ENCODE measurements at regions not wholly inside any gene's neighbourhood (a gene's known extent, or its start where the extent isn't known, plus 50 kb on each side); places are given as distances from the start of the nearest gene placed in this dataset.

- H3K4me1 ChIP-seq (ENCODE audit: control insufficient read depth, insufficient read depth, low read length), result no peaks in the 10 kb centered on the region
- no peaks in the 10 kb centered on the region; the same call in 1 of the 2 replicates for H3K9me3 ChIP-seq (ENCODE audit: control insufficient read depth, insufficient read depth, low read depth, low read length)
Observed at GRCh38 chr21:38894899-38895298, 89.2 kb downstream of the ETS2 start.

GRCh38 chr21:38888991-38889561, 83.3 kb downstream of the ETS2 start:
- no peaks in the 10 kb centered on the region for H3K27me3 ChIP-seq (ENCODE audit: control insufficient read depth, insufficient read depth, low read length)
- H3K36me3 ChIP-seq (ENCODE audit: control insufficient read depth, insufficient read depth, low read length), result no peaks in the 10 kb centered on the region
- H3K4me3 ChIP-seq (ENCODE audit: low read depth, low read length), result no peak overlapping the region
- no peaks in the 10 kb centered on the region for H3K4me1 ChIP-seq (ENCODE audit: control insufficient read depth, insufficient read depth, low read length)
- H3K9me3 ChIP-seq (ENCODE audit: control insufficient read depth, insufficient read depth, low read depth, low read length), result peaks cover 20% of the 10 kb centered on the region
- no peak overlapping the region for H3K27ac ChIP-seq (ENCODE audit: low read depth, low read length)
- H3K9ac ChIP-seq (ENCODE audit: low read length), result no peak overlapping the region

More at GRCh38 chr21:38894899-38895298, 89.2 kb downstream of the ETS2 start:
- Histone ChIP-seq H3K27ac (ENCODE audit: low read depth, low read length) (no peak overlapping the region), H3K27me3 (ENCODE audit: control insufficient read depth, insufficient read depth, low read length) (no peaks in the 10 kb centered on the region), H3K36me3 (ENCODE audit: control insufficient read depth, insufficient read depth, low read length) (no peaks in the 10 kb centered on the region), H3K4me3 (ENCODE audit: low read depth, low read length) (no peak overlapping the region), H3K9ac (ENCODE audit: low read length) (no peak overlapping the region)

DNA sequence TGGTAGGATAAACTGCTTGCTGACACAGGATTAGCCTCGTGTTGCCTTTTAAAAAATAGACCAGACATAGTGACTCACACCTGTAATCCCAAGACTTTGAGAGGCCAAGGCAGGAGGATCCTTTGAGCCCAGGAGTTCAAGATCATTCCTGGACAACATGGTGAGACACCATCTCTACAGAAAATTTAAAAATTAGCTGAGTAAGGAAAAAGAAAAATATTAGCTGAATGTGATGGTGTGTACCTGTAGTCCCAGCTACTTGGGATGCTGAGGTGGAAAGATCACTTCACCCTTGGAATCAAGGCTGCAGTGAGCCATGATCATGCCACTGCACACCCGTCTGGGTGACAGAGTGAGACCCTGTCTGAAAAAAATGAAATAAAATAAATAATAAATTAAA, 82.0 kb downstream of the ETS2 start:
- peaks cover 20% of the 10 kb centered on the region for H3K9me3 ChIP-seq (ENCODE audit: control insufficient read depth, insufficient read depth, low read depth, low read length)
- no peaks in the 10 kb centered on the region for H3K36me3 ChIP-seq (ENCODE audit: control insufficient read depth, insufficient read depth, low read length)
- H3K27me3 ChIP-seq (ENCODE audit: control insufficient read depth, insufficient read depth, low read length), result no peaks in the 10 kb centered on the region
- no peak overlapping the region for H3K27ac ChIP-seq (ENCODE audit: low read depth, low read length)
- H3K4me1 ChIP-seq (ENCODE audit: control insufficient read depth, insufficient read depth, low read length), result no peaks in the 10 kb centered on the region
- H3K9ac ChIP-seq (ENCODE audit: low read length), result no peak overlapping the region
- H3K4me3 ChIP-seq (ENCODE audit: low read depth, low read length), result no peak overlapping the region

GRCh38 chr21:38887062-38887686, 81.4 kb downstream of the ETS2 start:
- Histone ChIP-seq H3K9ac (ENCODE audit: low read length) (no peak overlapping the region), H3K27me3 (ENCODE audit: control insufficient read depth, insufficient read depth, low read length) (no peaks in the 10 kb centered on the region), H3K4me1 (ENCODE audit: control insufficient read depth, insufficient read depth, low read length) (no peaks in the 10 kb centered on the region), H3K9me3 (ENCODE audit: control insufficient read depth, insufficient read depth, low read depth, low read length) (peaks cover 20% of the 10 kb centered on the region), H3K4me3 (ENCODE audit: low read depth, low read length) (no peak overlapping the region), H3K36me3 (ENCODE audit: control insufficient read depth, insufficient read depth, low read length) (no peaks in the 10 kb centered on the region), H3K27ac (ENCODE audit: low read depth, low read length) (no peak overlapping the region)

DNA sequence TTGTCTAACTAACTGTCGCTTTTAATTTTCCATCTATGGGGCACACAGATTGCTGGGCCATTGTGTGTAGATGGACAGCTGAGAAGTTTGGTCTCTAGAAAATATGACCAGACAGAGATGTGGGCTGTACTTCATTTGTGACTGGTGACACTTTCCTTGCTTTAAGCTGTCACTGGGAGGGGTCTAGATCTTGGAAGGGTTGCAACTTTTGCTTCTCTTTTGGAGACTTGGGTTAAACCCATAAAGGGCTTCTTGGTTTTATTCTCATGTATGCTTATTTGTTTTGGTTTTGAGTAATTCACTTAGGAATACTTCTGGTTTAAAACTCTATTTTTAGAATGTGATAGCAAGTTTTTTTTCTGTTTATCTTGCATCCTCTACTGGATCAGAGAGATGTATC, 80.2 kb downstream of the ETS2 start:
- H3K36me3 ChIP-seq (ENCODE audit: control insufficient read depth, insufficient read depth, low read length), result no peaks in the 10 kb centered on the region
- H3K27ac ChIP-seq (ENCODE audit: low read depth, low read length), result no peak overlapping the region
- no peaks in the 10 kb centered on the region for H3K27me3 ChIP-seq (ENCODE audit: control insufficient read depth, insufficient read depth, low read length)
- peaks cover 20% of the 10 kb centered on the region for H3K9me3 ChIP-seq (ENCODE audit: control insufficient read depth, insufficient read depth, low read depth, low read length)
- no peak overlapping the region for H3K4me3 ChIP-seq (ENCODE audit: low read depth, low read length)
- H3K4me1 ChIP-seq (ENCODE audit: control insufficient read depth, insufficient read depth, low read length), result no peaks in the 10 kb centered on the region
- H3K9ac ChIP-seq (ENCODE audit: low read length), result no peak overlapping the region

- Histone ChIP-seq H3K27ac (ENCODE audit: low read depth, low read length) (no peak overlapping the region), H3K27me3 (ENCODE audit: control insufficient read depth, insufficient read depth, low read length) (no peaks in the 10 kb centered on the region), H3K4me3 (ENCODE audit: low read depth, low read length) (no peak overlapping the region), H3K9ac (ENCODE audit: low read length) (no peak overlapping the region), H3K4me1 (ENCODE audit: control insufficient read depth, insufficient read depth, low read length) (no peaks in the 10 kb centered on the region), H3K9me3 (ENCODE audit: control insufficient read depth, insufficient read depth, low read depth, low read length) (peaks cover 22% of the 10 kb centered on the region), H3K36me3 (ENCODE audit: control insufficient read depth, insufficient read depth, low read length) (no peaks in the 10 kb centered on the region)
Observed at GRCh38 chr21:38884440-38884839, 78.7 kb downstream of the ETS2 start.

GRCh38 chr21:38883142-38883541, 77.4 kb downstream of the ETS2 start:
- H3K4me1 ChIP-seq (ENCODE audit: control insufficient read depth, insufficient read depth, low read length), result no peaks in the 10 kb centered on the region
- no peak overlapping the region for H3K9ac ChIP-seq (ENCODE audit: low read length)
- H3K27me3 ChIP-seq (ENCODE audit: control insufficient read depth, insufficient read depth, low read length), result no peaks in the 10 kb centered on the region
- no peak overlapping the region for H3K4me3 ChIP-seq (ENCODE audit: low read depth, low read length)
- H3K27ac ChIP-seq (ENCODE audit: low read depth, low read length), result no peak overlapping the region
- peaks cover 22% of the 10 kb centered on the region for H3K9me3 ChIP-seq (ENCODE audit: control insufficient read depth, insufficient read depth, low read depth, low read length)
- no peaks in the 10 kb centered on the region for H3K36me3 ChIP-seq (ENCODE audit: control insufficient read depth, insufficient read depth, low read length)

DNA sequence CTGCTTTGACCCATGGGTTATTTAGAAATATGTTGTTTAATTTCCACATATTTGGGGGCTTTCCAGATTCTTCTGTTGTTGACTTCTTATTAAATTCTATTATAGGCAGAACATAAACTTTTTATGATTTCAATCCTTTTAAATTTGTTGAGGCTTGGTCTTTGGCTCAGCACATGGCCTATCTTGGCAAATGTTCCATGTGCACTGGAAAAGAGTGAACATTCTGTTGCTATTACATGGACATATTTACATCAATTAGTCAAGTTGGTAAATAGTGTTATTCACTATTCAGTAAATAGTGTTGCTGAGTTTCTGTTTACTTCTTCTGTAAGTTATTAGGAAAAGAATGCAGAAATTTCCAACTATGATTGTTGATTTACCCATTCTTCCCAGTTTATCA, 75.4 kb downstream of the ETS2 start:
- no peaks in the 10 kb centered on the region for H3K36me3 ChIP-seq (ENCODE audit: control insufficient read depth, insufficient read depth, low read length)
- no peak overlapping the region for H3K4me3 ChIP-seq (ENCODE audit: low read depth, low read length)
- no peaks in the 10 kb centered on the region for H3K27me3 ChIP-seq (ENCODE audit: control insufficient read depth, insufficient read depth, low read length)
- no peak overlapping the region for H3K27ac ChIP-seq (ENCODE audit: low read depth, low read length)
- H3K9me3 ChIP-seq (ENCODE audit: control insufficient read depth, insufficient read depth, low read depth, low read length), result peaks cover 9% of the 10 kb centered on the region; the same call in 1 of the 2 replicates
- H3K9ac ChIP-seq (ENCODE audit: low read length), result no peak overlapping the region
- no peaks in the 10 kb centered on the region for H3K4me1 ChIP-seq (ENCODE audit: control insufficient read depth, insufficient read depth, low read length)

GRCh38 chr21:38880577-38880966, 74.8 kb downstream of the ETS2 start:
- no peak overlapping the region for H3K27ac ChIP-seq (ENCODE audit: low read depth, low read length)
- H3K27me3 ChIP-seq (ENCODE audit: control insufficient read depth, insufficient read depth, low read length), result no peaks in the 10 kb centered on the region
- no peak overlapping the region for H3K9ac ChIP-seq (ENCODE audit: low read length)
- H3K4me3 ChIP-seq (ENCODE audit: low read depth, low read length), result no peak overlapping the region
- H3K4me1 ChIP-seq (ENCODE audit: control insufficient read depth, insufficient read depth, low read length), result no peaks in the 10 kb centered on the region
- peaks cover 9% of the 10 kb centered on the region; the same call in 1 of the 2 replicates for H3K9me3 ChIP-seq (ENCODE audit: control insufficient read depth, insufficient read depth, low read depth, low read length)
- H3K36me3 ChIP-seq (ENCODE audit: control insufficient read depth, insufficient read depth, low read length), result no peaks in the 10 kb centered on the region

- Histone ChIP-seq H3K27ac (ENCODE audit: low read depth, low read length) (no peak overlapping the region), H3K4me1 (ENCODE audit: control insufficient read depth, insufficient read depth, low read length) (no peaks in the 10 kb centered on the region), H3K4me3 (ENCODE audit: low read depth, low read length) (no peak overlapping the region), H3K9me3 (ENCODE audit: control insufficient read depth, insufficient read depth, low read depth, low read length) (peaks cover 9% of the 10 kb centered on the region; the same call in 1 of the 2 replicates), H3K9ac (ENCODE audit: low read length) (no peak overlapping the region), H3K27me3 (ENCODE audit: control insufficient read depth, insufficient read depth, low read length) (no peaks in the 10 kb centered on the region), H3K36me3 (ENCODE audit: control insufficient read depth, insufficient read depth, low read length) (no peaks in the 10 kb centered on the region)
Observed at GRCh38 chr21:38879912-38880576, 74.3 kb downstream of the ETS2 start.

DNA sequence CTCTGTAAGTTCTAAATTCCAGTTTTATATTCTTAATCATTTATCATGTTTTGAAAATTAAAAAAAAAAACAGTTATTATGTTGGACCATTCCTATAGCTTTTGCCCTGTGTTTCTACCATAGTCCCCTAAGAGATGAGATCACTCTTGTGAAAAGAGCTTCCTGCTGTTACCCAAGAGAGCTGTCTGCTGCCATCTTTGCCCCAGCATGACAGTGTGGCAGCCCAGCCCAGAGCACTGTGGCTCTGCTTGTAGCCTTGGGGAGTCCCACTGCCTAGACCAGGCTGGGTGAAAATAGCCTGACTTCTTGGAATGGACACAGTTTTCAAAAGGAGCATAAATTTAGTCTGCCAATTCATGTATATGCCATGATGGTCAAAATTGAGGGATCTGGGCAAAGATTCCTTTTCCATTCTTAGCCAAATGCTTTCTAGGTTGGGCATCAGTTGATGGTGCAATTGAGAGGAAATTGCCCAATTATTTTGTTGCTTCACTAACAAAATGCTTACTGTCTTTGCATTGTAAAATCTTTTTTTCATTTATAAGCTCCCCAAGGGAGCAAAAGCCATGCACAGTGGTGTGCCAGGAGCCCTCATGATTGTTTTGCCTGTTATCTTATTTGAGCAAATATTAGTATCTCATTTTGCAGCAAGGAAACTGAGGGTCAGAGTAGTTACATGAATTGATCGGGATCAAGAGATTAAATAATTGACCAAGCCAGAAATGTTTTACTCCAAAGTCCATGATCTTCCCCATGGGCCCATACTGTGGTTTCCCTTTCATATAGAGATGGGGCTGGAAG, 72.8 kb downstream of the ETS2 start:
- Histone ChIP-seq H3K4me1 (ENCODE audit: control insufficient read depth, insufficient read depth, low read length) (no peaks in the 10 kb centered on the region), H3K9ac (ENCODE audit: low read length) (no peak overlapping the region), H3K27ac (ENCODE audit: low read depth, low read length) (no peak overlapping the region), H3K9me3 (ENCODE audit: control insufficient read depth, insufficient read depth, low read depth, low read length) (peaks cover 8% of the 10 kb centered on the region; the same call in 1 of the 2 replicates), H3K36me3 (ENCODE audit: control insufficient read depth, insufficient read depth, low read length) (no peaks in the 10 kb centered on the region), H3K4me3 (ENCODE audit: low read depth, low read length) (no peak overlapping the region), H3K27me3 (ENCODE audit: control insufficient read depth, insufficient read depth, low read length) (no peaks in the 10 kb centered on the region)
